ENCODE measurements at regions not wholly inside any gene's neighbourhood (a gene's known extent, or its start where the extent isn't known, plus 50 kb on each side); places are given as distances from the start of the nearest gene placed in this dataset.

- H3K27me3 ChIP-seq, result no peaks in the 10 kb centered on the region
- H3K36me3 ChIP-seq, result no peaks in the 10 kb centered on the region
- H3K9me3 ChIP-seq, result no peaks in the 10 kb centered on the region
- no peak overlapping the region for H3K4me3 ChIP-seq
- H3K4me1 ChIP-seq, result no peaks in the 10 kb centered on the region
- H3K27ac ChIP-seq, result peak overlapping the region in 1 of 2 donors; percentile 1
- DNase-seq (ENCODE audit: low spot score), result peak; percentile 71
- TF ChIP-seq CTCF (IDR thresholded peaks at IDR 0.05), result peak; percentile 52 to 89
Measured at GRCh38 chr3:168165390-168166269, 69.9 kb upstream of the GOLIM4 start.

- no peaks in the 10 kb centered on the region for H3K9me3 ChIP-seq
- H3K27me3 ChIP-seq, result no peaks in the 10 kb centered on the region
- no peak for TF ChIP-seq CTCF (IDR thresholded peaks at IDR 0.05)
- no peak for DNase-seq (ENCODE audit: low spot score)
- no peak overlapping the region for H3K27ac ChIP-seq
- H3K4me3 ChIP-seq, result no peak overlapping the region
- H3K36me3 ChIP-seq, result no peaks in the 10 kb centered on the region
- no peaks in the 10 kb centered on the region for H3K4me1 ChIP-seq
Measured at GRCh38 chr3:168162172-168162571, 66.4 kb upstream of the GOLIM4 start.

DNA sequence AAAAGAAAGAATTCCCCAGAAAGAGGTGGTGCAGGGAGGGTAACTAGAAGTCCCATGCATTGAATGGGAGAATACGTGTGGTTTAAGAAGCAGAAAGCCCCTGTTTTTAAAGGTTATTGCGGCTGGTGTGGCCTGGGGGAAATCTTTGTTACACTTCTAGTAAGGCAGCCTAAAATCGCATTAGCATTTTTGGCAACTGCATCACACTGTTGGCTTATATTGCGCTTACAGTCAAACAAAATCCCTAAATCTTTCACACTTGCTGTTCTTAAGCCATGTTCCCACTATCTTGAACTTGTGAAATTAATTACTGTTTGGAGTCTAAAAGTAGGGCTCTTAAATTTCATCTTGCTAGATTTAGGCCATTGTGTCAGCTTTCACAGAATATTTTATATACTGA, 66.0 kb upstream of the GOLIM4 start:
- H3K36me3 ChIP-seq, result no peaks in the 10 kb centered on the region
- no peak for TF ChIP-seq CTCF (IDR thresholded peaks at IDR 0.05)
- no peak for DNase-seq (ENCODE audit: low spot score)
- H3K27me3 ChIP-seq, result no peaks in the 10 kb centered on the region
- H3K9me3 ChIP-seq, result no peaks in the 10 kb centered on the region
- H3K4me1 ChIP-seq, result no peaks in the 10 kb centered on the region
- no peak overlapping the region for H3K27ac ChIP-seq
- H3K4me3 ChIP-seq, result no peak overlapping the region

DNA sequence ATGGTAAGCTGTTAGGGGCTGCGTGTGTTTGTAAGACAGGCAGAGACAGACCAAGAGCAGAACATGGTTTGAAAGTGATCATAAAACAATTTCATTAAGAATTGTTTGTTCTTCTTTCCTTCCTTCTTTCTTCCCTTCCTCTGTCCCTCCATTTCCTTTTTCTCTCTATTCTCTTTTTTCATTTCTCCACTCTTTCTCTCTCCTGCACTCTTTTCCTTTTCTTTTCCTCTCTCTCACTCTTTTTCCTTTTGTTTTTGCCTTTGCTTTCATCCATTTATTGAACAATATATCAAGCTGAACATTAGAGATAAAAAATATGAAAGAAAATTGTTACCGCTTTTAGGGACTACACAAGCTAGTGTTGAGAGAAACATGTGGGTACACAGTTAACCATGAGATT, 62.2 kb upstream of the GOLIM4 start:
- Histone ChIP-seq H3K9me3 (no peaks in the 10 kb centered on the region), H3K27me3 (no peaks in the 10 kb centered on the region), H3K36me3 (no peaks in the 10 kb centered on the region), H3K4me3 (no peak overlapping the region), H3K27ac (no peak overlapping the region), H3K4me1 (no peaks in the 10 kb centered on the region)
- no peak for DNase-seq (ENCODE audit: low spot score)
- no peak for TF ChIP-seq CTCF (IDR thresholded peaks at IDR 0.05)

DNA sequence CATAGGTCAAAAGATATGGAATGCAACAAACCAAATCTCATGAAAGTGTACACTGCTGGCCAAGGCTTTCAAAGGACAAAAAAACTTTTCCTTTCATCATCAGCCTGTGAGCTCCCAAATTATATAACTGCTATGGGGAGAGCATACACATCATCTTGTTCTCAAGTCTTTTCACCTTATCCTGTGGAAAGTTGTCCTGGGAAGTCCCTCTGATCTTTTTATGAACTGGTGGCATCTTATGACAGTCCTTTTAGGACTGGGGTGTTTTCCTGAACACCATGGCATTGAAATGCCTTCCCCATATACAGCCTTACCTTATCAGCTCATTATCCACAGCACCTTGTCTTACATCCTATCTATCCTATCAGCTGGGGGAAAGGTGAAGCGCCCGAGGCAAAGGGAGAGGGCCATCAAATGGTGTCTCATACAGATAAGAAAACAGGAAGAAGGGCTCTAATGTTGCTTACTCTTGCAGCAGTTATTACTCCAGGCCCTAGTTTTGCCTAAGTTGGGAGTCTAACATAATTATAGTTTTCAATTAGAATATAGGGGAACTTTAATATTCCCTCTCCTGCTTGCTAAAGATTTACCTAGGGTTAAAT, 61.5 kb upstream of the GOLIM4 start:
- Histone ChIP-seq H3K27ac (no peak overlapping the region), H3K9me3 (peaks cover 0 to 5% of the 10 kb centered on the region in 2 donors), H3K36me3 (no peaks in the 10 kb centered on the region), H3K27me3 (no peaks in the 10 kb centered on the region), H3K4me3 (no peak overlapping the region), H3K4me1 (no peaks in the 10 kb centered on the region)
- TF ChIP-seq CTCF (IDR thresholded peaks at IDR 0.05), result no peak
- no peak for DNase-seq (ENCODE audit: low spot score)

Data from right atrium auricular region (tissue), 2 donors.